ENCODE measurements at regions not wholly inside any gene's neighbourhood (a gene's known extent, or its start where the extent isn't known, plus 50 kb on each side); places are given as distances from the start of the nearest gene placed in this dataset.

GRCh38 chr9:107137495-107138202 lies 145.4 kb upstream of the RAD23B start:
- H3K4me3 ChIP-seq (ENCODE audit: low read depth, low read length) = no peak overlapping the region
- peak; percentile 61 for TF ChIP-seq CTCF (IDR thresholded peaks at IDR 0.05; ENCODE audit: low read depth, low read length)

- no peak overlapping the region for H3K4me3 ChIP-seq (ENCODE audit: low read depth, low read length)
- no peak for TF ChIP-seq CTCF (IDR thresholded peaks at IDR 0.05; ENCODE audit: low read depth, low read length)
Observed at GRCh38 chr9:107138261-107138992, 144.7 kb upstream of the RAD23B start.

- H3K4me3 ChIP-seq (ENCODE audit: low read depth, low read length) = no peak overlapping the region
Observed at GRCh38 chr9:107141967-107142366, 141.1 kb upstream of the RAD23B start.

GRCh38 chr9:107142430-107142829 lies 140.6 kb upstream of the RAD23B start:
- no peak overlapping the region for H3K4me3 ChIP-seq (ENCODE audit: low read depth, low read length)
- TF ChIP-seq CTCF (IDR thresholded peaks at IDR 0.05; ENCODE audit: low read depth, low read length) = no peak

More at GRCh38 chr9:107141967-107142366, 141.1 kb upstream of the RAD23B start:
- no peak for TF ChIP-seq CTCF (IDR thresholded peaks at IDR 0.05; ENCODE audit: low read depth, low read length)

- no peak for TF ChIP-seq CTCF (IDR thresholded peaks at IDR 0.05; ENCODE audit: low read depth, low read length)
- no peak overlapping the region for H3K4me3 ChIP-seq (ENCODE audit: low read depth, low read length)
Observed at GRCh38 chr9:107142896-107143603, 140.0 kb upstream of the RAD23B start.

GRCh38 chr9:107144475-107144874 lies 138.6 kb upstream of the RAD23B start:
- H3K4me3 ChIP-seq (ENCODE audit: low read depth, low read length) = no peak overlapping the region

More at GRCh38 chr9:107144475-107144874, 138.6 kb upstream of the RAD23B start:
- no peak for TF ChIP-seq CTCF (IDR thresholded peaks at IDR 0.05; ENCODE audit: low read depth, low read length)

All from WI38 (cell line).